BJ (cell line): ENCODE measurements at regions not wholly inside any gene's neighbourhood (a gene's known extent, or its start where the extent isn't known, plus 50 kb on each side); places are given as distances from the start of the nearest gene placed in this dataset.

Experiments used
- CTCF ChIA-PET: fragments of 350-600 bp; formaldehyde crosslinking; extraction: SDS; loops from one replicate; lab custom pipeline; 2021; ENCODE audit warnings: antibody characterized with exemption, inconsistent platforms; lab: Yijun Ruan, JAX
- POLR2A ChIA-PET: fragments of 300-600 bp; sonication (Branson Sonifier 250); formaldehyde crosslinking; extraction: SDS; loops from one replicate; lab custom pipeline; 2021; ENCODE audit warnings: antibody characterized with exemption; lab: Charles Lee
- DNase-seq: peaks from one replicate; pipeline ENCODE4 v3.0.0-alpha.2; 2011; ENCODE audit warnings: low read depth
- H3K27me3 ChIP-seq: 2 replicates; pipeline ENCODE4 v1.6.0; 2011; ENCODE audit warnings: low read length; ENCODE audit not compliant: control insufficient read depth, insufficient read depth
- H3K36me3 ChIP-seq: 2 replicates; pipeline ENCODE4 v1.5.1; 2011; ENCODE audit warnings: low read length; ENCODE audit not compliant: control insufficient read depth, insufficient read depth
- H3K4me3 ChIP-seq: 2 replicates; pipeline ENCODE4 v1.5.1; 2011; ENCODE audit warnings: low read depth, mild to moderate bottlenecking, control low read depth, low read length
- CTCF ChIP-seq: IDR thresholded peaks from 2 replicates; pipeline ENCODE4 v1.5.1; 2011; ENCODE audit warnings: low read depth, mild to moderate bottlenecking, control low read depth, inconsistent platforms, low read length, moderate library complexity; ENCODE audit not compliant: insufficient read depth

- Histone ChIP-seq H3K4me3 (no peak overlapping the region), H3K27me3 (no peaks in the 10 kb centered on the region), H3K36me3 (no peaks in the 10 kb centered on the region)
- DNase-seq = no peak
- ChIA-PET CTCF (no interaction called here), POLR2A (no interaction called here)
- TF ChIP-seq CTCF = no peak
Observed at GRCh38 chr3:130834476-130834875, 59.4 kb upstream of the ATP2C1 start.

GRCh38 chr3:130835483-130835882 lies 58.4 kb upstream of the ATP2C1 start:
- no peak for TF ChIP-seq CTCF
- Histone ChIP-seq H3K27me3 (no peaks in the 10 kb centered on the region), H3K36me3 (no peaks in the 10 kb centered on the region), H3K4me3 (no peak overlapping the region)
- ChIA-PET POLR2A (no interaction called here), CTCF (interaction anchor here (1.5 kb wide), 1 partner anchor 20 kb away, joined by 3 read pairs; no protein-coding TSS in a partner anchor)
- DNase-seq = no peak

GRCh38 chr3:130838898-130839600 lies 54.8 kb upstream of the ATP2C1 start:
- Histone ChIP-seq H3K27me3 (no peaks in the 10 kb centered on the region), H3K4me3 (no peak overlapping the region), H3K36me3 (no peaks in the 10 kb centered on the region)
- no peak for DNase-seq
- CTCF ChIA-PET = interaction anchor here (1.6 kb wide), 1 partner anchor 79 kb away, joined by 3 read pairs; no protein-coding TSS in a partner anchor
- TF ChIP-seq CTCF = no peak
- POLR2A ChIA-PET = no interaction called here

- CTCF ChIA-PET = interaction anchor here (0.9 to 1.6 kb wide), 2 partner anchors 27 to 80 kb away, joined by 3 read pairs; no protein-coding TSS in a partner anchor
Observed at GRCh38 chr3:130839813-130840212, 54.1 kb upstream of the ATP2C1 start.

GRCh38 chr3:130841357-130841756 lies 52.5 kb upstream of the ATP2C1 start:
- Histone ChIP-seq H3K27me3 (no peaks in the 10 kb centered on the region), H3K4me3 (no peak overlapping the region), H3K36me3 (no peaks in the 10 kb centered on the region)
- no peak for TF ChIP-seq CTCF
- DNase-seq = no peak
- ChIA-PET POLR2A (no interaction called here), CTCF (no interaction called here)

More at GRCh38 chr3:130839813-130840212, 54.1 kb upstream of the ATP2C1 start:
- TF ChIP-seq CTCF = no peak
- DNase-seq = no peak
- Histone ChIP-seq H3K36me3 (no peaks in the 10 kb centered on the region), H3K4me3 (no peak overlapping the region), H3K27me3 (no peaks in the 10 kb centered on the region)
- POLR2A ChIA-PET = no interaction called here
